IMR-90 (cell line): ENCODE measurements at regions not wholly inside any gene's neighbourhood (a gene's known extent, or its start where the extent isn't known, plus 50 kb on each side); places are given as distances from the start of the nearest gene placed in this dataset.

Source experiments
- ATAC-seq: fragments of 200-7000 bp; cut with Tn5 transposase; 2 replicates; pipeline ENCODE4 v1.9.1; 2020; ENCODE audit warnings: low read depth, mild to moderate bottlenecking, moderate library complexity
- BruUV-seq: library from RNA; stranded (reverse); fragments of 400-500 nt; replicated peaks from 2 replicates; lab custom pipeline; 2021; lab: Mats Ljungman, UMichigan
- CTCF ChIA-PET: fragments of 300-600 bp; formaldehyde crosslinking; extraction: SDS; loops from one replicate; lab custom pipeline; 2021; ENCODE audit warnings: antibody characterized with exemption; lab: Yijun Ruan, JAX
- POLR2A ChIA-PET: fragments of 300-600 bp; sonication (Branson Sonifier 250); formaldehyde crosslinking; loops from one replicate; lab custom pipeline; 2022; ENCODE audit warnings: antibody characterized with exemption; ENCODE audit not compliant: unreplicated experiment; lab: Charles Lee
- DNase-seq: peaks from one replicate; pipeline ENCODE4 v3.0.0; 2013
- H2AFZ ChIP-seq: replicated peaks from 2 replicates; pipeline ENCODE3; 2013; ENCODE audit warnings: low read length, mild to moderate bottlenecking; ENCODE audit not compliant: poor library complexity
- H2AK5ac ChIP-seq: 2 replicates; pipeline ENCODE4 v1.6.1; 2013; ENCODE audit warnings: low read depth, low read length, inconsistent platforms
- H2AK9ac ChIP-seq: replicated peaks from 2 replicates; pipeline ENCODE3; 2013; ENCODE audit warnings: mild to moderate bottlenecking, low read depth, low read length, moderate library complexity; ENCODE audit not compliant: poor library complexity
- H2BK120ac ChIP-seq: 2 replicates; pipeline ENCODE4 v1.6.1; 2013; ENCODE audit warnings: low read depth, low read length, inconsistent platforms
- H2BK15ac ChIP-seq: 3 replicates; pipeline ENCODE4 v1.6.1; 2013; ENCODE audit warnings: low read depth, low read length, inconsistent platforms
- H2BK20ac ChIP-seq: 2 replicates; pipeline ENCODE4 v1.6.1; 2013; ENCODE audit warnings: low read depth, mild to moderate bottlenecking, inconsistent platforms, low read length, moderate library complexity
- H2BK5ac ChIP-seq: 2 replicates; pipeline ENCODE4 v1.6.1; 2013; ENCODE audit warnings: mild to moderate bottlenecking, low read depth, low read length, inconsistent platforms; ENCODE audit not compliant: poor library complexity, severe bottlenecking
- H3K14ac ChIP-seq: replicated peaks from 2 replicates; pipeline ENCODE4 v1.6.1; 2013; ENCODE audit warnings: low read depth, low read length, inconsistent platforms
- H3K18ac ChIP-seq: 2 replicates; pipeline ENCODE4 v1.6.1; 2013; ENCODE audit warnings: low read depth, low read length, control low read depth
- H3K23ac ChIP-seq: 2 replicates; pipeline ENCODE4 v1.6.1; 2013; ENCODE audit warnings: low read depth, low read length, inconsistent platforms
- H3K27ac ChIP-seq: 2 replicates; pipeline ENCODE4 v1.5.1; 2013; ENCODE audit warnings: mild to moderate bottlenecking, control low read depth, low read length; ENCODE audit not compliant: insufficient read depth
- H3K27me3 ChIP-seq: 2 replicates; pipeline ENCODE4 v1.6.1; 2013; ENCODE audit warnings: low read length; ENCODE audit not compliant: control insufficient read depth, insufficient read depth
- H3K36me3 ChIP-seq: 2 replicates; pipeline ENCODE4 v1.6.1; 2013; ENCODE audit warnings: low read length, mixed read lengths; ENCODE audit not compliant: control insufficient read depth, insufficient read depth
- H3K4ac ChIP-seq: 2 replicates; pipeline ENCODE4 v1.6.1; 2013; ENCODE audit warnings: low read depth, low read length, inconsistent platforms
- H3K4me1 ChIP-seq: 2 replicates; pipeline ENCODE4 v1.6.1; 2013; ENCODE audit warnings: low read length, mixed read lengths; ENCODE audit not compliant: control insufficient read depth, insufficient read depth
- H3K4me2 ChIP-seq: 2 replicates; pipeline ENCODE4 v1.6.1; 2013; ENCODE audit warnings: low read depth, mild to moderate bottlenecking, control low read depth, low read length, moderate library complexity
- H3K4me3 ChIP-seq: 2 replicates; pipeline ENCODE4 v1.5.1; 2013; ENCODE audit warnings: low read depth, mild to moderate bottlenecking, control low read depth, low read length, moderate library complexity; ENCODE audit not compliant: insufficient read depth
- H3K56ac ChIP-seq: 2 replicates; pipeline ENCODE4 v1.6.1; 2013; ENCODE audit warnings: low read length, inconsistent platforms; ENCODE audit not compliant: insufficient read depth; ENCODE audit errors: extremely low read depth
- H3K79me1 ChIP-seq, 2 experiments: 2 replicates each; pipeline ENCODE4 v1.6.1; 2013; ENCODE audit warnings: low read length in 2 of 2, inconsistent platforms in 1 of 2, low read depth in 1 of 2
- H3K9ac ChIP-seq: 2 replicates; pipeline ENCODE4 v1.6.1; 2013; ENCODE audit warnings: low read depth, low read length, control low read depth
- H3K9me1 ChIP-seq: 2 replicates; pipeline ENCODE4 v1.6.1; 2013; ENCODE audit warnings: low read length, inconsistent platforms; ENCODE audit not compliant: insufficient read depth
- H3K9me3 ChIP-seq: 2 replicates; pipeline ENCODE4 v1.6.1; 2013; ENCODE audit warnings: low read length; ENCODE audit not compliant: control insufficient read depth, insufficient read depth
- H4K20me1 ChIP-seq: 2 replicates; pipeline ENCODE4 v1.6.1; 2013; ENCODE audit warnings: low read length, inconsistent platforms; ENCODE audit not compliant: insufficient read depth
- H4K5ac ChIP-seq: 2 replicates; pipeline ENCODE4 v1.6.1; 2013; ENCODE audit warnings: mild to moderate bottlenecking, low read depth, low read length, control low read depth
- H4K8ac ChIP-seq, 2 experiments: 2 replicates each; pipeline ENCODE4 v1.6.1; 2013; ENCODE audit warnings: low read depth in 2 of 2, low read length in 2 of 2, control low read depth in 1 of 2, inconsistent platforms in 1 of 2
- H4K91ac ChIP-seq: 2 replicates; pipeline ENCODE4 v1.6.1; 2013; ENCODE audit warnings: low read depth, low read length, inconsistent platforms; ENCODE audit not compliant: insufficient read depth
- MAFK ChIP-seq: IDR thresholded peaks from 2 replicates; pipeline ENCODE4 v1.6.1; 2012; ENCODE audit warnings: low read depth, low read length, improper control_type of control experiment
- POLR2A ChIP-seq: IDR thresholded peaks from 2 replicates; pipeline ENCODE4 v1.6.1; 2012; ENCODE audit warnings: mild to moderate bottlenecking, low read depth, low read length
- RCOR1 ChIP-seq: IDR thresholded peaks from 2 replicates; pipeline ENCODE4 v1.6.1; 2012; ENCODE audit warnings: mild to moderate bottlenecking, low read length, improper control_type of control experiment; ENCODE audit not compliant: insufficient replicate concordance
- RFX5 ChIP-seq: IDR thresholded peaks from 2 replicates; pipeline ENCODE4 v1.8.0; 2012; ENCODE audit warnings: low read depth, mild to moderate bottlenecking, low read length, moderate library complexity
- dilution Hi-C: fragments of 300-500 bp; cut with HindIII; formaldehyde crosslinking; loops from one replicate; pipeline ENCODE4 v1.14.3; 2018; ENCODE audit warnings: low sequenced_read_pairs; ENCODE audit not compliant: unreplicated experiment
- in situ Hi-C: fragments of 300-500 bp; cut with MboI; formaldehyde crosslinking; loops from 3 replicates; pipeline ENCODE4 v1.14.3; 2019; ENCODE audit warnings: low sequenced_read_pairs, inconsistent platforms, mixed read lengths
- intact Hi-C: fragments of 100-400 bp; cut with micrococcal nuclease; formaldehyde crosslinking; loops from 2 replicates; pipeline ENCODE4 v1.10.0; 2022

DNA sequence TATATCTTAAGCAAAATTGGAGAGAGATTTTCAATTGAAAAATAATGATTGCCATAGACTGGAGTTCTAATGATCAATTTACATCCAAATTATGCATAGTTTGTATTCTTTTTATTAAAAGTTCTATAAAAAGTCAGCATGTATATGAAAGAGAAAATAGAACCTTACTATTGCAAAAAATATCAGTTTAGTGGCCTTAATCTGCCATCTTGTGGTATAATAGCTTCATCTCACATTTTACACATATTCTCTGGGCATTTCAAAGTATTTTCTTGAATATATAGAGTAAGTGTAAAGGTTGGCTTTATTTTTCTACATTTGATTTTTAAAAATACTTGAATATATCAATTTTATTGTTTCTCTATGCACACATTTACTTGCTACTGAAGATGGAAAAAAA lies 1858.6 kb upstream of the CDH9 start:
- Histone ChIP-seq H3K18ac (no peak overlapping the region), H3K23ac (no peak overlapping the region), H2BK120ac (no peak overlapping the region), H3K27ac (no peak overlapping the region), H3K4me1 (no peaks in the 10 kb centered on the region), H3K4ac (no peak overlapping the region), H3K9me1 (no peaks in the 10 kb centered on the region), H2AK5ac (no peak overlapping the region), H3K79me1 (no peaks in the 10 kb centered on the region), H2BK15ac (no peak overlapping the region), H4K5ac (no peak overlapping the region), H2BK20ac (no peak overlapping the region), H3K36me3 (no peaks in the 10 kb centered on the region), H3K4me3 (no peak overlapping the region), H2BK5ac (no peak overlapping the region), H4K91ac (no peak overlapping the region), H4K8ac (no peak overlapping the region), H4K20me1 (no peaks in the 10 kb centered on the region), H2AK9ac (no peak overlapping the region), H2AFZ (no peak overlapping the region), H3K27me3 (no peaks in the 10 kb centered on the region), H3K9me3 (0 out of 2 replicates have a peak, but pooled peaks cover 2% of the 10 kb centered on the region), H3K4me2 (no peak overlapping the region), H3K9ac (no peak overlapping the region), H3K14ac (no peak overlapping the region), H3K56ac (no peak overlapping the region)
- ATAC-seq (no peak), DNase-seq (no peak)
- CTCF ChIA-PET, result no interaction called here
- BruUV-seq, result no TSS peak
- intact Hi-C loops (no loop called here), dilution Hi-C loops (no loop called here), in situ Hi-C loops (no loop called here)
- POLR2A ChIA-PET, result no interaction called here
- TF ChIP-seq RFX5 (no peak), RCOR1 (no peak), POLR2A (no peak), MAFK (no peak)
